Body of pancreas (tissue), 4 donors: ENCODE measurements at regions not wholly inside any gene's neighbourhood (a gene's known extent, or its start where the extent isn't known, plus 50 kb on each side); places are given as distances from the start of the nearest gene placed in this dataset.
"Not testable (repeated sequence)": the region's sequence is repeated elsewhere in the genome, so short reads cannot be mapped to it uniquely, and the experiment has no call there.

Source experiments
- CTCF ChIP-seq, 7 experiments: fragments of 450-650 bp in 4 of 7; fragments of 200-600 bp in 3 of 7; sonication (generic) in 3 of 7; IDR thresholded peaks; one replicate each; pipeline ENCODE4 v1.5.1; 2016 to 2019; ENCODE audit warnings: antibody characterized with exemption in 7 of 7
- POLR2A ChIP-seq, 3 donors: fragments of 450-650 bp; IDR thresholded peaks; one replicate each; pipeline ENCODE4 v1.6.1; 2016; ENCODE audit warnings: antibody characterized with exemption in 3 of 3, mild to moderate bottlenecking in 2 of 3

- TF ChIP-seq CTCF, POLR2A (IDR thresholded peaks at IDR 0.05): not testable (repeated sequence)
Observed at GRCh38 chr1:234816864-234817263, 206.9 kb upstream of the IRF2BP2 start.
